Neural crest cell (in vitro differentiated cells): ENCODE measurements at regions not wholly inside any gene's neighbourhood (a gene's known extent, or its start where the extent isn't known, plus 50 kb on each side); places are given as distances from the start of the nearest gene placed in this dataset.

Source experiments
- DNase-seq: peaks from one replicate; pipeline ENCODE4 v3.0.0; 2021; ENCODE audit warnings: low read depth, mixed read lengths, low spot score
- H3K27ac Mint-ChIP-seq: one replicate; pipeline ENCODE4 v1.8.0; 2021; ENCODE audit warnings: mild to moderate bottlenecking, mixed read lengths; ENCODE audit not compliant: unreplicated experiment
- H3K27me3 Mint-ChIP-seq: 2 replicates; pipeline ENCODE4 v1.8.0; 2021; ENCODE audit warnings: low read depth, mild to moderate bottlenecking, mixed read lengths
- H3K36me3 Mint-ChIP-seq: 2 replicates; pipeline ENCODE4 v1.8.0; 2021; ENCODE audit warnings: low read depth, mild to moderate bottlenecking, mixed read lengths
- H3K4me1 Mint-ChIP-seq: 2 replicates; pipeline ENCODE4 v1.8.0; 2021; ENCODE audit warnings: mixed read lengths
- H3K4me3 Mint-ChIP-seq: one replicate; pipeline ENCODE4 v1.8.0; 2021; ENCODE audit warnings: mild to moderate bottlenecking, mixed read lengths
- H3K9me3 Mint-ChIP-seq: 2 replicates; pipeline ENCODE4 v1.8.0; 2021; ENCODE audit warnings: mixed read lengths
- CTCF ChIP-seq: fragments of 200-600 bp; sonication (generic); conservative IDR thresholded peaks from 2 replicates; pipeline ENCODE4 v1.5.0; 2021; ENCODE audit warnings: antibody characterized with exemption, mild to moderate bottlenecking

GRCh38 chr15:57767481-57767880 is 61.0 kb downstream of the POLR2M start:
- no peak for DNase-seq
- Mint-ChIP-seq H3K27ac (no peak overlapping the region), H3K4me1 (no peaks in the 10 kb centered on the region), H3K27me3 (no peaks in the 10 kb centered on the region), H3K9me3 (peaks cover 2% of the 10 kb centered on the region), H3K36me3 (no peaks in the 10 kb centered on the region), H3K4me3 (no peak overlapping the region)
- no peak for TF ChIP-seq CTCF

- no peaks in the 10 kb centered on the region for H3K27me3 Mint-ChIP-seq
- DNase-seq: no peak
- no peak overlapping the region for H3K27ac Mint-ChIP-seq
- no peaks in the 10 kb centered on the region for H3K36me3 Mint-ChIP-seq
- H3K9me3 Mint-ChIP-seq: peaks cover 2% of the 10 kb centered on the region
- no peaks in the 10 kb centered on the region for H3K4me1 Mint-ChIP-seq
- TF ChIP-seq CTCF: no peak
- H3K4me3 Mint-ChIP-seq: no peak overlapping the region
Observed at GRCh38 chr15:57769266-57769665, 62.8 kb downstream of the POLR2M start.

- no peak overlapping the region for H3K27ac Mint-ChIP-seq
- H3K27me3 Mint-ChIP-seq: no peaks in the 10 kb centered on the region
- TF ChIP-seq CTCF: no peak
- peaks cover 2% of the 10 kb centered on the region for H3K9me3 Mint-ChIP-seq
- H3K4me3 Mint-ChIP-seq: no peak overlapping the region
- H3K36me3 Mint-ChIP-seq: no peaks in the 10 kb centered on the region
- H3K4me1 Mint-ChIP-seq: no peaks in the 10 kb centered on the region
- DNase-seq: no peak
Observed at GRCh38 chr15:57770495-57770894, 64.0 kb downstream of the POLR2M start.

GRCh38 chr15:57772223-57772957 is 65.9 kb downstream of the POLR2M start:
- Mint-ChIP-seq H3K4me3 (no peak overlapping the region), H3K27me3 (no peaks in the 10 kb centered on the region)
- DNase-seq: no peak

DNA sequence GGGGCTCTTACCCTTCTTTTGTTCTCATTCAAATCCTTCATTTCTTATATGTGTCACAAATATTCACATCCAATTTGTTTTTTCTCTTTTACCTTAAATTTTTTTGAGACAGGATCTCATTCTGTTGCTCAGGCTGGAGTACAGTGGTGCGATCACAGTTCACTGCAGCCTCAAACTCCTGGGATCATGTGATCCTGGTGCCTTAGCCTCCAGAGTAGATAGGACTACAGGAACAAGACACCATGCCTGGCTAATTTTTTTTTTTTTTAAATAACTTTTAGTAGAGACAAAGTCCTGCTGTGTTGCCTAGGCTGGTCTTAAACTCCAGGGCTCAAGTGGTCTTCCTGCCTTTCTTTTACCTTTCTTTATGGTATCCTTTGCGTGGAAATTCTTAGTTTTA is 66.5 kb downstream of the POLR2M start:
- Mint-ChIP-seq H3K27me3 (no peaks in the 10 kb centered on the region), H3K36me3 (no peaks in the 10 kb centered on the region), H3K27ac (no peak overlapping the region), H3K9me3 (no peaks in the 10 kb centered on the region), H3K4me1 (peaks cover 4% of the 10 kb centered on the region), H3K4me3 (no peak overlapping the region)
- DNase-seq: no peak
- TF ChIP-seq CTCF: no peak

More at GRCh38 chr15:57772223-57772957, 65.9 kb downstream of the POLR2M start:
- Mint-ChIP-seq H3K4me1 (peaks cover 4% of the 10 kb centered on the region), H3K27ac (no peak overlapping the region), H3K9me3 (no peaks in the 10 kb centered on the region), H3K36me3 (no peaks in the 10 kb centered on the region)
- no peak for TF ChIP-seq CTCF
